ENCODE measurements at regions not wholly inside any gene's neighbourhood (a gene's known extent, or its start where the extent isn't known, plus 50 kb on each side); places are given as distances from the start of the nearest gene placed in this dataset.

DNA sequence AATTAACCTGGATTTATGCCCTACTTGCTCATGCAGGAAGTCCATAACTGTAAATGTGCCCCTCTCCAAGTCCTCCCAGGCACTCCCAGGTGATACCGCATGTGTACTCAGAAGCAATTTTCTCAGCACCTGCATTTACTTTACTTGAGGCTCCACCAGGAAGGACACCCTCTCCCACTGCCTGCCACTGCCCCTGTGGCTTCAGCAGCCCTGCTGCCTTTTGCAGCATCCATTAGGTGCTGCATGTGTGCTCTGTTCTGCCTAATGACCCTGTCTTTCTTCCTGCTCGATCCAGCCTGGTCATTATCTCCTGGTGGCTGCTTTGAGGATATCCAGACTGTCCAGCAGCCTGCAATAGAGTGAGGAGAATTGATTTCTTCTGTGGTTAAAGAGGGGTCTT, 107.6 kb upstream of the SEMA6D start:
- TF ChIP-seq CTCF (conservative IDR thresholded peaks at IDR 0.05; ENCODE audit: low read length), result no peak
- no peak for TF ChIP-seq EZH2phosphoT487 (IDR thresholded peaks at IDR 0.05; ENCODE audit: borderline replicate concordance, low read depth, low read length)

All from OCI-LY7 (cell line).